DND-41 (cell line): ENCODE measurements at regions not wholly inside any gene's neighbourhood (a gene's known extent, or its start where the extent isn't known, plus 50 kb on each side); places are given as distances from the start of the nearest gene placed in this dataset.
A peak's percentile ranks its signal among the peaks of the same experiment; 100 is the strongest.

Experiments
- EZH2 ChIP-seq: IDR thresholded peaks from 3 replicates; pipeline ENCODE4 v1.6.1; 2012; ENCODE audit warnings: borderline replicate concordance, low read depth, mild to moderate bottlenecking, moderate library complexity, low read length, inconsistent platforms; ENCODE audit not compliant: severe bottlenecking
- TF ChIP-seq, protein P1 (sequence below): IDR thresholded peaks from 2 replicates; pipeline ENCODE4 v1.5.1; 2012; ENCODE audit warnings: borderline replicate concordance, low read length, moderate library complexity, mild to moderate bottlenecking; ENCODE audit not compliant: poor library complexity, severe bottlenecking; ENCODE audit errors: extremely low read depth

GRCh38 chr20:40251284-40251932 is 437.6 kb downstream of the MAFB start:
- TF ChIP-seq, protein P1, sequence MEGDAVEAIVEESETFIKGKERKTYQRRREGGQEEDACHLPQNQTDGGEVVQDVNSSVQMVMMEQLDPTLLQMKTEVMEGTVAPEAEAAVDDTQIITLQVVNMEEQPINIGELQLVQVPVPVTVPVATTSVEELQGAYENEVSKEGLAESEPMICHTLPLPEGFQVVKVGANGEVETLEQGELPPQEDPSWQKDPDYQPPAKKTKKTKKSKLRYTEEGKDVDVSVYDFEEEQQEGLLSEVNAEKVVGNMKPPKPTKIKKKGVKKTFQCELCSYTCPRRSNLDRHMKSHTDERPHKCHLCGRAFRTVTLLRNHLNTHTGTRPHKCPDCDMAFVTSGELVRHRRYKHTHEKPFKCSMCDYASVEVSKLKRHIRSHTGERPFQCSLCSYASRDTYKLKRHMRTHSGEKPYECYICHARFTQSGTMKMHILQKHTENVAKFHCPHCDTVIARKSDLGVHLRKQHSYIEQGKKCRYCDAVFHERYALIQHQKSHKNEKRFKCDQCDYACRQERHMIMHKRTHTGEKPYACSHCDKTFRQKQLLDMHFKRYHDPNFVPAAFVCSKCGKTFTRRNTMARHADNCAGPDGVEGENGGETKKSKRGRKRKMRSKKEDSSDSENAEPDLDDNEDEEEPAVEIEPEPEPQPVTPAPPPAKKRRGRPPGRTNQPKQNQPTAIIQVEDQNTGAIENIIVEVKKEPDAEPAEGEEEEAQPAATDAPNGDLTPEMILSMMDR = peak; percentile 71
- no peak for TF ChIP-seq EZH2
